OCI-LY7 (cell line): ENCODE measurements at regions not wholly inside any gene's neighbourhood (a gene's known extent, or its start where the extent isn't known, plus 50 kb on each side); places are given as distances from the start of the nearest gene placed in this dataset.

Source experiments
- CTCF ChIP-seq: fragments of 200-600 bp; sonication (generic); conservative IDR thresholded peaks from 2 replicates; pipeline ENCODE4 v1.5.1; 2014; ENCODE audit warnings: mild to moderate bottlenecking, antibody characterized with exemption, low read length, moderate library complexity, mixed read lengths
- EZH2phosphoT487 ChIP-seq: fragments of 200-600 bp; sonication (generic); IDR thresholded peaks from 2 replicates; pipeline ENCODE4 v1.6.1; 2018; ENCODE audit warnings: low read depth, borderline replicate concordance, mild to moderate bottlenecking, mixed run types, antibody characterized with exemption, low read length, moderate library complexity, mixed read lengths

DNA sequence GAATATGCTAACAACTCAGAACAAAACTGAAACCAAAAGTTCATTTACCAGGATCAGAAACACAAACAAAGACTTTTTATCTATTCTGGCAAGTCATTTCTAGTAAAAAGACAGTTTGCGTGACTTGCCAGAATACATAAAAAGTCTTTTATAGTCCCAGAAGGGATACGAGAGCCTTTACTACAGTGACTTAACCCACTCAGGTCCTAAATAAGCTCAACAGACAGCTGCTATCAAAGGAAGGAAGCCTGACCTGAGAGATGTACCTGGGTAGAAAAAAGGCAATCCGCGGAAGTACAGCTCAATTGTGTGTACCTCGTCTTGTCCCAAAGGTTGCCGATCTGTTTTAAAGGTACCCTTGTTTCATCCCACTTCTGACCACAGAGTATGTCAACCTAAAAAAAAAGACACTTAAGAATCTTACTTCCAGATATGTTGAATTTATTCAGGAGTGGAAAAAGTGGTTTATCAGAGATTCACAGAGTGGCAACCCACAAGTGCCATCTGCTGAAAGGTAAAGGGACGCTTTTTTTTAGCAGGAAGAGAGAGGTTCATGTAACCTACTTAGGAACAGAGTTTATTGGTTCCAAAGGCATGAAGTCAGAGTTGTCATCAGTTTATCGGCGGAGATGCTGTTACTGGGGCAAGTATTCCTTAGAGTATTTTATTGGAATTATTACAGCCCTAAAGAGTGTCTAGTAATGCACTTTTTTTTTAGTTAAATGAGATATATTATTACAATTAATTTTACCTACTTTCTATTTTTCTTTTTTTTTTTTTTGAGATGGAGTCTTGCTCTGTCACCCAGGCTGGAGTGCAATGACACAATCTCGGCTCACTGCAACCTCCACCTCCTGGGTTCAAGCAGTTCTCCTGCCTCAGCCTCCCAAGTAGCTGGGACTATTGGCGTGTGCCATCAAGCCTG, 69.7 kb upstream of the C1QTNF9B start:
- TF ChIP-seq CTCF (no peak), EZH2phosphoT487 (no peak)
